GM18519 (cell line): ENCODE measurements at regions not wholly inside any gene's neighbourhood (a gene's known extent, or its start where the extent isn't known, plus 50 kb on each side); places are given as distances from the start of the nearest gene placed in this dataset.

Experiments
- ATAC-seq: cut with Tn5 transposase; IDR thresholded peaks from one replicate; pipeline ENCODE4 v1.9.1; 2021; ENCODE audit warnings: mild to moderate bottlenecking, moderate library complexity; ENCODE audit not compliant: unreplicated experiment, low FRiP score

- no peak for ATAC-seq
Measured at GRCh38 chr10:8721650-8722049, 667.2 kb downstream of the GATA3 start.

GRCh38 chr10:8722835-8723234, 668.3 kb downstream of the GATA3 start:
- no peak for ATAC-seq

GRCh38 chr10:8725343-8725742, 670.9 kb downstream of the GATA3 start:
- no peak for ATAC-seq

- no peak for ATAC-seq
Measured at GRCh38 chr10:8726084-8726778, 671.7 kb downstream of the GATA3 start.

GRCh38 chr10:8726779-8727084, 672.2 kb downstream of the GATA3 start:
- no peak for ATAC-seq

- ATAC-seq: no peak
Measured at GRCh38 chr10:8731121-8732095, 676.9 kb downstream of the GATA3 start.

GRCh38 chr10:8738987-8739386, 684.5 kb downstream of the GATA3 start:
- ATAC-seq: no peak

- no peak for ATAC-seq
Measured at GRCh38 chr10:8752146-8752843, 697.8 kb downstream of the GATA3 start.

GRCh38 chr10:8758029-8758428, 703.5 kb downstream of the GATA3 start:
- ATAC-seq: no peak

- no peak for ATAC-seq
Measured at GRCh38 chr10:8766899-8767298, 712.4 kb downstream of the GATA3 start.

- no peak for ATAC-seq
Measured at GRCh38 chr10:8767591-8767990, 713.1 kb downstream of the GATA3 start.

GRCh38 chr10:8768341-8768740, 713.9 kb downstream of the GATA3 start:
- ATAC-seq: no peak

- no peak for ATAC-seq
Measured at GRCh38 chr10:8768852-8769251, 714.4 kb downstream of the GATA3 start.

GRCh38 chr10:8776926-8777622, 722.6 kb downstream of the GATA3 start:
- ATAC-seq: no peak

- ATAC-seq: no peak
Measured at GRCh38 chr10:8778713-8779112, 724.2 kb downstream of the GATA3 start.

GRCh38 chr10:8787649-8788048, 733.2 kb downstream of the GATA3 start:
- no peak for ATAC-seq

GRCh38 chr10:8790390-8790789, 735.9 kb downstream of the GATA3 start:
- no peak for ATAC-seq

- no peak for ATAC-seq
Measured at GRCh38 chr10:8794860-8795259, 740.4 kb downstream of the GATA3 start.

GRCh38 chr10:8800426-8800825, 745.9 kb downstream of the GATA3 start:
- no peak for ATAC-seq

GRCh38 chr10:8803992-8804391, 749.5 kb downstream of the GATA3 start:
- ATAC-seq: no peak

GRCh38 chr10:8810677-8811076, 756.2 kb downstream of the GATA3 start:
- ATAC-seq: no peak
